PC-9 (cell line): ENCODE measurements at regions not wholly inside any gene's neighbourhood (a gene's known extent, or its start where the extent isn't known, plus 50 kb on each side); places are given as distances from the start of the nearest gene placed in this dataset.

Source experiments
- EZH2 ChIP-seq: fragments of 200-600 bp; sonication (generic); IDR thresholded peaks from 2 replicates; pipeline ENCODE4 v1.8.0; 2017; ENCODE audit warnings: antibody characterized with exemption, low read depth
- TF ChIP-seq, protein P1 (sequence below): fragments of 200-600 bp; sonication (generic); conservative IDR thresholded peaks from 2 replicates; pipeline ENCODE4 v1.6.1; 2017; ENCODE audit warnings: mixed run types, antibody characterized with exemption, mild to moderate bottlenecking, moderate library complexity

DNA sequence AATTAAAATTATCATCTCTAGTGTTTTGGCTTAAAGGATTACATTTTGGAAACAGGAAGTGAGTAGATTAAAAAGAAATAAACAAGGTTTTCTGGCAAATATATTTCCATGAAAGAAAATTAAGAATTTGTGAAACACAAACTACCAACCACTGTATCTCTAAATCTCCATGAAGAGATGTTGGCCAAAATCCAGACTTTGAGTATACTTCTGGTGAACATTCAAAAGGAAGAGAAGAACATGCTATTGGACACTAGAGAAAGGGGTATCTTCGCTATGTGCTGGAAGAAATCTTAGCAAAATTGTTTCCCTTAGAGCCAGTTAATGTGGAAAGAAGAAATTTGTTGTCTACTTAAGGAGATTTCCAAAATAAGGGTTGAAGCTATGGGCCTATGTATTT is 710.4 kb upstream of the CTNND2 start:
- TF ChIP-seq, protein P1, sequence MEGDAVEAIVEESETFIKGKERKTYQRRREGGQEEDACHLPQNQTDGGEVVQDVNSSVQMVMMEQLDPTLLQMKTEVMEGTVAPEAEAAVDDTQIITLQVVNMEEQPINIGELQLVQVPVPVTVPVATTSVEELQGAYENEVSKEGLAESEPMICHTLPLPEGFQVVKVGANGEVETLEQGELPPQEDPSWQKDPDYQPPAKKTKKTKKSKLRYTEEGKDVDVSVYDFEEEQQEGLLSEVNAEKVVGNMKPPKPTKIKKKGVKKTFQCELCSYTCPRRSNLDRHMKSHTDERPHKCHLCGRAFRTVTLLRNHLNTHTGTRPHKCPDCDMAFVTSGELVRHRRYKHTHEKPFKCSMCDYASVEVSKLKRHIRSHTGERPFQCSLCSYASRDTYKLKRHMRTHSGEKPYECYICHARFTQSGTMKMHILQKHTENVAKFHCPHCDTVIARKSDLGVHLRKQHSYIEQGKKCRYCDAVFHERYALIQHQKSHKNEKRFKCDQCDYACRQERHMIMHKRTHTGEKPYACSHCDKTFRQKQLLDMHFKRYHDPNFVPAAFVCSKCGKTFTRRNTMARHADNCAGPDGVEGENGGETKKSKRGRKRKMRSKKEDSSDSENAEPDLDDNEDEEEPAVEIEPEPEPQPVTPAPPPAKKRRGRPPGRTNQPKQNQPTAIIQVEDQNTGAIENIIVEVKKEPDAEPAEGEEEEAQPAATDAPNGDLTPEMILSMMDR: no peak
- TF ChIP-seq EZH2: no peak
